ENCODE measurements at regions not wholly inside any gene's neighbourhood (a gene's known extent, or its start where the extent isn't known, plus 50 kb on each side); places are given as distances from the start of the nearest gene placed in this dataset.

DNA sequence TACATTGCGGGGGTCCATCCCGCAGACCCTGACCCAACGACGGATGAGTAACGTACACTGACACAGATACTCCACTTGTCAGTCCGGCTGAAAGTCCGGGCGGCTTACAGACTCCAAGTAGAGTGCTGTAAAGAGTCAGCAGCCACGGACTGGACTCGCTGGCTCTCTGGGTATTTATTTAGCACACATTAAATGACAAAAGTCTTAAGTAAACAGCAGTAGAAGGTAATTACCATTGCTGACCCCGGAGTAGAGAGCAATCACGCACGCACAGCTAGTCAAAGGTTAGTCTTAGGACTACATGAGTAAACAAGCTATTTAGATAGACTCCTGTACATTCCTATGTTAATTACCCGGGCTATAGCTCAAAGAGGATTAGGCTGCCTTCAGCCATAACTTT, 780.9 kb downstream of the RPS29 start:
- DNase-seq (ENCODE audit: low read depth) = no peak
- no peak overlapping the region for H3K4me3 ChIP-seq (ENCODE audit: low read depth, low read length)
- TF ChIP-seq, protein P1, sequence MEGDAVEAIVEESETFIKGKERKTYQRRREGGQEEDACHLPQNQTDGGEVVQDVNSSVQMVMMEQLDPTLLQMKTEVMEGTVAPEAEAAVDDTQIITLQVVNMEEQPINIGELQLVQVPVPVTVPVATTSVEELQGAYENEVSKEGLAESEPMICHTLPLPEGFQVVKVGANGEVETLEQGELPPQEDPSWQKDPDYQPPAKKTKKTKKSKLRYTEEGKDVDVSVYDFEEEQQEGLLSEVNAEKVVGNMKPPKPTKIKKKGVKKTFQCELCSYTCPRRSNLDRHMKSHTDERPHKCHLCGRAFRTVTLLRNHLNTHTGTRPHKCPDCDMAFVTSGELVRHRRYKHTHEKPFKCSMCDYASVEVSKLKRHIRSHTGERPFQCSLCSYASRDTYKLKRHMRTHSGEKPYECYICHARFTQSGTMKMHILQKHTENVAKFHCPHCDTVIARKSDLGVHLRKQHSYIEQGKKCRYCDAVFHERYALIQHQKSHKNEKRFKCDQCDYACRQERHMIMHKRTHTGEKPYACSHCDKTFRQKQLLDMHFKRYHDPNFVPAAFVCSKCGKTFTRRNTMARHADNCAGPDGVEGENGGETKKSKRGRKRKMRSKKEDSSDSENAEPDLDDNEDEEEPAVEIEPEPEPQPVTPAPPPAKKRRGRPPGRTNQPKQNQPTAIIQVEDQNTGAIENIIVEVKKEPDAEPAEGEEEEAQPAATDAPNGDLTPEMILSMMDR (IDR thresholded peaks at IDR 0.05; ENCODE audit: insufficient read depth, low read depth, low read length, missing control alignments) = no peak

DNA sequence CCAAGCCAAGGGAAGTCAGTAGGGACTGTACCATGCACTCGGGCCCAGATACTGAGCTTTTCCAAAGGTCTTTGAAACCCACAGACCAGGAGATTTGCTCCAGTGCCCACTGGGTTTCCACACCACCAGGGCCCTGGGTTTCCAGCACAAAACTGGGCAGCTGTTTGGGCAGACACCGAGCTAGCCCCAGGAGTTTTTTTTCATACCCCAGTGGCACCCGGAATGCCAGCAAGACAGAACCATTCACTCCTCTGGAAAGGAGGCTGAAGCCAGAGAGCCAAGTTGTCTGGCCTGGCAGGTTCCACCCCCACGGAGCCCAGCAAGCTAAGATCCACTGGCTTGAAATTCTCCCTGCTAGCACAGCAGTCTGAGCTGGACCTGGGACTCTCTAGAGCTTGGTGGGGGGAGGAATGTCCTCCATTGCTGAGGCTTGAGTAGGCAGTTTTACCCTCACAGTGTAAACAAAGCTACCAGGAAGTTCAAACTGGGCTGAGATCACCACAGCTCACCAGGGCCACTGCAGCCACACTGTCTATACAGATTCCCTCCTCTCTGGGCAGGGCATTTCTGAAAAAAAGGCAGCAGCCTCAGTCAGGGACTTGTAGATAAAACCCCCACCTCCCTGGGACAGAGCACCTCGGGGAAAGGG, 793.7 kb downstream of the RPS29 start:
- no peak for DNase-seq (ENCODE audit: low read depth)
- H3K4me3 ChIP-seq (ENCODE audit: low read depth, low read length) = no peak overlapping the region
- TF ChIP-seq, protein P1 (IDR thresholded peaks at IDR 0.05; ENCODE audit: insufficient read depth, low read depth, low read length, missing control alignments) = no peak

DNA sequence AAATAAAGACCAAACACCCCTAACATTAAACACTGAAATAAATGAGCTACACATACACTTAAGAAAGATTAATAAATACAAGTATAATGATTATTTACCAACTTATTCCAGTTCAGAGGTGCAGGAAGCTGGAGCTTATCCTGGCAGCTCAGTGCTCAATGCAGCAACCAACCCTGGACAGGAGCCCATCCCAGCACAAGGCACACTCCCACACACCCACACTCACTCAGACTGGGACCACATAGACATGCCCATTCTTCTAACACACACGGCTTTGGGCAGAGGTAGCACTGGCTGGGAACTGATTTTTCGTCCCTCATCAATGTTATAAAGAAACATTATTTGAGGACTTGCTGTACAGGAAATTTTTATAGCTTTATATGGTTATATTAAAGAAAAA, 797.4 kb downstream of the RPS29 start:
- DNase-seq (ENCODE audit: low read depth) = no peak
- TF ChIP-seq, protein P1 (IDR thresholded peaks at IDR 0.05; ENCODE audit: insufficient read depth, low read depth, low read length, missing control alignments) = no peak
- no peak overlapping the region for H3K4me3 ChIP-seq (ENCODE audit: low read depth, low read length)

DNA sequence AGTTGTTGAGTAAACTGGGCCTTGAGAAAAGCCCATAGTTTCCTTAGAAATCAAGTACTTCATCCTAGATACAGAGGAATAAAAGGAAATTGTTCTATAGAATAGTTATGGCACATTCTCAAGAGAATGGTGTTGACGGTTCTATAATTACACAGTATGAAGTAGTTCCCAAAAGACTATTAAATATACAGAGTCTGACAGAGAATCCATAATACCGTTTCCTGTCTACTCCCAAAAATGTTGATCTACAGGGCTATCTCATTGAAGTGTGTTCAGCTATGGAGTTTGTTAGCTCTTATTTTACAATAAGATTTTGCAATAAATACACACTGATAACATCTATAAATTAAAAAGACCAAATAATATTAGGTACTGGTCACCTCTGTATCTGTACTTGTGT, 799.7 kb downstream of the RPS29 start:
- no peak overlapping the region for H3K4me3 ChIP-seq (ENCODE audit: low read depth, low read length)
- no peak for DNase-seq (ENCODE audit: low read depth)
- TF ChIP-seq, protein P1 (IDR thresholded peaks at IDR 0.05; ENCODE audit: insufficient read depth, low read depth, low read length, missing control alignments) = no peak

DNA sequence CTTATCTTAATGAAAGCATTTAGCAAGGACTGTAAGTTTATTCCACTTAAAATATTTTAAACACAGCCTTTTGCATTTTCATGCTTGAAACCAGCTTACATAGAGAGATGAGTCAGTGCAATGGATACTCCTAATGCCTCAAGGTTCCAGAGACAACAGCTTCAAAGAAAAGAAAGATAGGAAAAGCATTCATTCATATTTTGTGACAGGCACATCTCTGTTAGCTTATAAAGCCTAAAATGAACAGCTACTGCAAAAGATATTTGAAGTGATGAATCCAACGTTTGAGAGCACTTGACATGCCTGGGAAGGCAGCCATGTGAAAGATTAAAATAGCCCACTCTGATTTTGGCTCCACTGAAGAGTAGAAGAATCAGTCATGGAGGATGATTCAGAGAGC, 814.5 kb downstream of the RPS29 start:
- TF ChIP-seq, protein P1 (IDR thresholded peaks at IDR 0.05; ENCODE audit: insufficient read depth, low read depth, low read length, missing control alignments) = no peak
- no peak for DNase-seq (ENCODE audit: low read depth)
- no peak overlapping the region for H3K4me3 ChIP-seq (ENCODE audit: low read depth, low read length)

DNA sequence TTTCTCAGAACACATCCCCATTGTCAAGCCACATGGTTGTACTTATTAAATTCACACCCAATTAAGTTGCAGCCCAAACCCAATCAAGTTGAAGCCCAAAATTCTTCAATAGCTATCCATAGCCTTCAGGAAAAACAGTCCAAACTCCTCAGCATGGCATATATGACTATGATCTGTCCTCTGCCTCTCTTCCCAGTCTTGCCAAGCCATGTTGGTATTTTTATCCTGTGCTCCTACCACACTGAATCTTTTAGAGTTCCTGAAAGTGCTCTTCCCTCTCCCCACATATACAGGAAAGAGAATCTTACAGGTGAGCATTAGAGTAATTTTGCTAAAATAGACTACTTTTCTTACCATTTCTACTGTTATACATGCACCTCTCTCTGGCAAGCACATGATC, 834.9 kb downstream of the RPS29 start:
- DNase-seq (ENCODE audit: low read depth) = no peak
- no peak overlapping the region for H3K4me3 ChIP-seq (ENCODE audit: low read depth, low read length)
- TF ChIP-seq, protein P1 (IDR thresholded peaks at IDR 0.05; ENCODE audit: insufficient read depth, low read depth, low read length, missing control alignments) = no peak

DNA sequence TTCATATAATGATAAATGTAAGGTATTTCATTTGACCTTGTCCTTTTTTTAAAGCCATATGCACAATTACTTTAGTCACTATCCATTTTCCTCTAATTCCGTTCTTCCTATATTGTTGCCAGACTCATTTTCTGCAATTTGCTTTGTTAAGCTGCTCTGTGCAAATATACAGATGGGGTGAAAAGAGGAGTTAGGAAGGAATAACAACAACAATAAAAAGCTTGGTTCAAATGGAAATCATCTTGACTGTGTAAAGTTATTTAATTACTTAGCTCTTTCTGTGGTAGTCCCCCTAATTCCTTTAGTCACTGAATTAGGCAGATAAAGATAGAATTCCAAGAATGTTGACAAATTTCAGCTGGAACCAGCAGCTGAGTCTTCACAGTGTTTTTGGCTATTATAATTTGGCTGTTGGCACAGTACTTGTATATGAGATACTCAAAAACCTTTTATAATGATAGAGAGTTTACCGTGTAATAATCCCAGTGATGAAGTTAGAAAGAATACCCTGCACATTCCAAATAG, 838.0 kb downstream of the RPS29 start:
- no peak for DNase-seq (ENCODE audit: low read depth)
- H3K4me3 ChIP-seq (ENCODE audit: low read depth, low read length) = no peak overlapping the region
- TF ChIP-seq, protein P1 (IDR thresholded peaks at IDR 0.05; ENCODE audit: insufficient read depth, low read depth, low read length, missing control alignments) = no peak
